ENCODE measurements at regions not wholly inside any gene's neighbourhood (a gene's known extent, or its start where the extent isn't known, plus 50 kb on each side); places are given as distances from the start of the nearest gene placed in this dataset.

DNA sequence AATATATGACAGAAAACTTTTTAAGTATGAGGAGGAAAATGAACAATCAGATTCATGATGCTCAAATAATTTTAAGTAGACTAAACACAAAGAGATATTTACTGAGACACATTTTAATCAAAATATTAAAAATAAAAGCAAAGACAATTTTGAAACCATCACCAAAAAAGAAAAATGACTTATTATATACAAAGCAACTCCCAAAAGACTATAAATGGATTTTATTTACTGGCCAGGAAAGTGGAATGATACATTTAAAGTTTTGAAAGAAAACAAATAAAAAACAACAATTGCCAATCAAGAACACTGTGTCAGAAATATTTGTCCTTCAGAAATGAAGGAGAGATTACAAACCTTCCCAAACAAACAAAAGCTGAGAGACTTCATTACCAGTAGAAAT lies 968.5 kb upstream of the CELF4 start:
- no peak for TF ChIP-seq CTCF (IDR thresholded peaks at IDR 0.05)
- no peak for TF ChIP-seq POLR2A (IDR thresholded peaks at IDR 0.05)
